ENCODE measurements at regions not wholly inside any gene's neighbourhood (a gene's known extent, or its start where the extent isn't known, plus 50 kb on each side); places are given as distances from the start of the nearest gene placed in this dataset.

DNA sequence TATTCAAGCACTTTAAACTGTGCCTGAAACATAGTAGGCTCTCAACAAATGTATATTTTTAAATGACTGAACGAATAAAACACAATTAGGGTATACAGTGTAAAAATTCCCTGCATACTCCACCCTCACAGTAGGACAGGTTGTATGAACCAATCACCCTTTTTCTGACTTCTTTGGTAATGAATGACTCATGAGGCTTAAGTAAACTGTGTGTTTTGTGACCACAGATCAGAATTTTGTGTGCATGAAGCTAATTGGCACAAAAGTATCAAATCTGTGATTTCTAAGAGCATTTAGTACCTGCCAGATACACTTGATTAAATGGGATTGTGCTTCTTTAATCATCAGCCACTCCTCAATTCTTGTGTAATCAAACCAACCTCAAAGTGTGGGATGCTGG lies 109.9 kb upstream of the MAP4K3 start (continued):
- TF ChIP-seq EZH2 (IDR thresholded peaks at IDR 0.05; ENCODE audit: low read depth, low read length, severe bottlenecking) (no peak), RFX5 (IDR thresholded peaks at IDR 0.05; ENCODE audit: borderline replicate concordance, low read depth, low read length) (no peak), BRCA1 (IDR thresholded peaks at IDR 0.05; ENCODE audit: low read depth, low read length) (no peak), BACH1 (IDR thresholded peaks at IDR 0.05; ENCODE audit: low read length) (no peak), SRF (IDR thresholded peaks at IDR 0.05; ENCODE audit: low read depth, low read length) (no peak), TAF1 (IDR thresholded peaks at IDR 0.05; ENCODE audit: low read depth, low read length) (no peak)

Data from H1 (cell line).